Fibroblast of the conjunctiva (primary cell): ENCODE measurements at regions not wholly inside any gene's neighbourhood (a gene's known extent, or its start where the extent isn't known, plus 50 kb on each side); places are given as distances from the start of the nearest gene placed in this dataset.
A peak's percentile ranks its signal among the peaks of the same experiment; 100 is the strongest.

Experiments
- DNase-seq: peaks from one replicate; pipeline ENCODE4 v3.0.0-alpha.2; 2010; ENCODE audit warnings: low read depth

- no peak for DNase-seq
Observed at GRCh38 chr5:178808886-178809285, 50.9 kb upstream of the ZNF354B start.

GRCh38 chr5:178801021-178801420 lies 58.7 kb upstream of the ZNF354B start:
- DNase-seq: no peak

- DNase-seq: no peak
Observed at GRCh38 chr5:178797546-178798440, 62.0 kb upstream of the ZNF354B start.

DNA sequence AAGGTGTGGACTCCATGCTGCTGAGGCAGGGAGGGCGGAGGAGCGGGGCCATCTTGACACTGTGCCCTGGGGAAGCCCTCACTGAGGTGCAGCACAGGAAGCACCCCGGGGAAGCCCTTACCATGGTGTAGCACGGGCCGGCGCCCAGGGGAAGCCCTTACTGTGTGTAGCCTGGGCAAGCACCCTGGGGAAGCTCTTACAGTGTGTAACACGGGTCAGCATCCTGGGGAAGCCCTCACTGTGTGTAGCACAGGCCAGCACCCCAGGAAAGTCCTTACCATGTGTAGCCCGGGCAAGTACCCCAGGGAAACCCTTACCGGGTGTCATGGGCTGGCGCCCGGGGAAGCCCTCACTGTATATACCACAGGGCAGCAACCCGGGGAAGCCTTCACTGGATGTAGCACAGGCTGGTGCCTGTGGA lies 62.6 kb upstream of the ZNF354B start:
- no peak for DNase-seq

DNA sequence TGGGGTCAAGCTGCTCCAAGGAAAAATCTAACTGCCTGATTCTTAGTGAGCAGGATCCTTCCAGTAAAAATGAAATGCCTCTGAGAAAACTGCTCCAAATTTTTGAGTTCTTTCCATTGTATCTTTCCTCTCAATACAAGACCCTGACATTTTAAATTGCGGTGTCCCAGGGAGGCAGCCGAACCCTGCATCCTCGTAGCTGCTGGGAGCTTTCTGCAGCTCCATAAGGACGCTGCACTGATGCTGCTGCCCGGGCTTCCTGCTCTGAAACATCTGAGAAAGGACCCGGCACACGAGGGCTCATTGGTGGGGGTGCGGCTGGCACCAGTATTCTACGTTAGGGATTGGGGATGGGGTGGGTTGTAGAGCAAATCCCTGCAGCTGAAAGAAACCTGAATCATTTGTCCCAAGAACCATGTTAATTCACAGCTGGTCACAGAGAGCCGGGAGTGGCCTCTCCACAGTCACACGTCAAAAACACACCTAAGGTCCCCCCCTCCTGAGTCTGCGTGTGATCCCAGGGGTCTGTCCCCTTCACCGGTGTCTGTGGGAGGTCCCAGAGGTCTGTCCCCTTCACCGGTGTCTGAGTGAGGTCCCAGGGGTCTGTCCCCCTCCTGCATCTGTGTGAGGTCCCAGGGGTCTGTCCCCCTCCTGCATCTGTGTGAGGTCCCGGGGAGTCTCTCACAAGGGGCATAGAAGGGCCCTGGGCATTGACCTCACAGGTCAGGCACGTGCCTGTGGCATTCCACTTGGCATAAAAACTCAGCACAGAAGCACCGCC lies 63.4 kb upstream of the ZNF354B start:
- DNase-seq: no peak

DNA sequence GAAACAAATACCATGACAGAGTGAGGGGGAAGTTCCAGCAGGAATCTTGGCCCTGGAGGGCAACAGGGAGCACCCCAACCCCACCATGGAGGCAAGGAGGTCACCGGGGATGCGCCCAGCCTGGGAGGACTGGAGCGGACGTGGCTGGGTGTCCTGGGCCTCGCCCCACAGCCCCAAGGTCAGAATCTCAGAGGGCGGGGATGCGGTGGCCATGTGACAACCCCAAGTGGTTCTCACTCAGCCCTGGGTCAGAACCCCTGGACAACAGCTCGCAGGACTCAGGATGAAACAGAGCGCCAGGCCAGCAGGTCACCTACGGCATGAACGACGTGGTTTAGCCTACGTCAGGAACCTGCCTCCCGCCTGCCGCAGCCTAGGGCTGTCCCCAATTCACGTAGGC lies 64.0 kb upstream of the ZNF354A start:
- no peak for DNase-seq

DNA sequence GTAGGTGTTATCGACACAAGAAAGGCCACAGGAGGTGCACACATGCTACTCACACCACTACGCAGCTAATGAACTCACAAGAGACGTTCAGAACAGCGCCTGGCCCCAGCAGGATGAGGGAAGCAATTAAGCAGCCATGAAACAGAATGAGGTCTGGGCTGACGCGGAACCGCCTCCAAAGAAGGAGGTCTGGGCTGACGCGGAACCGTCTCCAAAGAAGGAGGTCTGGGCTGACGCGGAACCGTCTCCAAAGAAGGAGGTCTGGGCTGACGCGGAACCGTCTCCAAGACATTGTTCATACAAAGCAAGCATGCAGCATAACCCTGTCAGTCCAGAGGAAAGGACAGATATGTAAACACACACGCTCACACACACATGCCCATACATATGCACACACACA lies 63.2 kb upstream of the ZNF354A start:
- DNase-seq: no peak

DNA sequence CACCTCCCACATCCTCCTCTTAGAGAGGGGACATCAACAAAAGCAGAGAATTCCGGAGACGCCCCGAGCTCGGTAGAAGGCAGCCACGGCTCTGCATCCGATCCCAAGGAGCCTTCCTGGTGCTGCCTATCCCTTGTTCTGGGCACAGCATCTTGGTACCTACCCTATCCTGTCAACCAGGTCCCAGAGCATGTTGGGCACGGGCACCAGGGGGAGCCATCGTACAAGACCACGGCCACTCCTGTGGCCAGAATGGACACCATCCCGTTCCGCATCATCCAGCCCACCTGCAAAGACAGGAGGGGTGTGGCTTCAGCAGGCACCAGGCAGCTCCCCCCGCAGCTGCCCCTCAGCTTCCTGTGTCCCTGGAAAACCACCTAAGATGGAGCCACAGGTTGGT lies 62.7 kb upstream of the ZNF354A start:
- no peak for DNase-seq

GRCh38 chr5:178791976-178792375 lies 61.5 kb upstream of the ZNF354A start:
- no peak for DNase-seq

GRCh38 chr5:178790371-178790770 lies 59.9 kb upstream of the ZNF354A start:
- no peak for DNase-seq

DNA sequence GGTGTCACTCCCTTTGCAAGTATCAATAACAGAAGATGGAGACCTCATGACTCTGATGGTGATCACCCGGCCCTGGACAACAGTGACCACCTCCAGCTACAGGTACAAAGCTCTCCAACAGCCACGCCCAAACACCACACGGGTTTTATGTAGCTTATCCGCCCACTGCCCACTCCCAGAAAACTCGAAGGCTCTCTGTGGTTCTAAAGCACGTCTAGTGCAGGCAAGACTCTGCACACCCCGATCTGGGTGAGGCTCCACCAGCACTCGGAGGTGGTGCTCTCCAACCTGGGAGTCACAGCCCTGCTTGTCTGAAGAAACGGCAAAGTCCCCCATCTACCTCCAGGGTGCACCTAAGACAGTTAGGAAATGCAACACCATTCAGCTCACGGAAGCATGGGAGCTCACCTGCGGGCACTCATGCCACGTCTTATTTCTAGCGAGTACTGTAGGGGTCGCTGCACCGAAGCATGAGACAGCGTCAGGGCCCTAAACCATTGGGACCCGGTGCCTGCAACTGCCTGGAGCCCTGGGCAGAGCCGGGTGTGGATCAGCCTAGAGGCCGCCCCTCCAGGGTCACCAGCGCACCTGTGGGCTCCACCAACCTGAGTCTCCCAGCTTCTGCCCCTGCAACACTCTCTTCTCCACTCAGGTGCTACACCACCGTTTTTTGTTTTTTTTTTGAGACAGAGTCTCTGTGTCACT lies 58.1 kb upstream of the ZNF354A start:
- no peak for DNase-seq

GRCh38 chr5:178787889-178788288 lies 57.4 kb upstream of the ZNF354A start:
- DNase-seq: no peak

DNA sequence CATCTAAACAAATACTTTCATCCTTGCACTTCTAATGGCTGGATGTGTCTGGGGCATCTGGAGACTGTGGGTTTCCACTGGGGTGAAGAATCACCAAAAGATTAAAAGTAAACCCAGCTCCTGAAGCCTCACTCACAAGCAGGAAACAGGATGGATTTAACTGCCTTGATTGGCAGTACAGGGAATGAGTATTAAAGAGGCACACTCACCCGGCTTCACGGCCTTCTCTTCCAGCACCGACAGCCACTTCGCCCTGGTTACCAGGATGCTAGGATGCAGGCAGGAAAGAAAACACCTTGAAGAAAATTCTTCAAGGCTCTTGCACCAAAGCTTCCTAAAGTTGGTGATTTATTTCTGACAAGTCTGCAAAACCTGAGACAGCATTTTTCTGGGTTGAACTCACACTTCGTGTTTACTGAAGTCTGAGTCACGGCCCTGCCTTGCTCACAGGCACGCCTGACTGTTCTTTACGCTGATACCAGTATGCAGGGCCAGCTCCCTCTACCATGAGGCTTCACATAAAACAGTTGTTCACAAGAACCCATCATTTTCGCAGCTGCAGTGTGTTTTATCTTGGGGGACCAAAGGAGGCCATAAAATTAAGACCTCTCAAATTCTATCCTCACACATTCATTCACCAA lies 56.5 kb upstream of the ZNF354A start:
- peak; percentile 4 for DNase-seq

DNA sequence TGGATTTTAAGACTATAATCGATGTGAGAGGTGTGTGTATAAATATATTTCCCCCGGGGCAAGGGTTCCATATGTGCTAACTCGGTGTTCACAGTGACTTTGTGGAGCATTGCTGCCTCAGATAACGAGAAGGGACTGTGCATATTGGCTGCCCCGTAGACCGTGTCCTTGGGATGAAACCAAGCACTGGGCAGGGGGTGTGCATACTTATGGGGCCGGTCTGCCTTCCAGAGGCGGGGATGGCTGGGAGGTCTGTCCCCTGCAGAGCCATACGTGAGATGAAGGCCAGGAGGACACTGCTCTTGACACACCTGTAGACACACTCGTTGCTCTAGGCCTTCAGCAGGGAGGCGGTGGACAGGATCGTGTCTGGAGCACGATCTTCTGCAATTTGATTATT lies 56.0 kb upstream of the ZNF354A start:
- DNase-seq: no peak

GRCh38 chr5:178785999-178786398 lies 55.5 kb upstream of the ZNF354A start:
- DNase-seq: no peak

DNA sequence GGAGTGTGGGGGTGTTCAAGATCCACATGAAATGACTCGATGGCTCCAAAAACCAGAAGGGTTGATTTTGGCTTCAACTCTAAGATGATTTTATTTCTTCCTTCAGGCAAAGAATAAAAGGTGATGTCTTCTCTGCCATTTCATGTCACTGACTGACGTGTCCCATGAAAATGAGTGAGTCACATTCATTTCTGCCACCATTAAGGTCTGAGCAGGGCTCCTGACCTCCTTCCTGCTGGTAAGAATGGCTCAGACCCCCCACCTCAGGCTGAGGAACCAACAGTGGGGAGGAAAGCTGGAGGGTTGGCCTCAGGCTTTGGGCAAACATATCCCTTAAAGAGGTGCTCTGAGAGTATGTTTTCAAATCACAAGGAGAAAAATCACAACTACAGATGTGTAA lies 53.9 kb upstream of the ZNF354A start:
- DNase-seq: no peak

DNA sequence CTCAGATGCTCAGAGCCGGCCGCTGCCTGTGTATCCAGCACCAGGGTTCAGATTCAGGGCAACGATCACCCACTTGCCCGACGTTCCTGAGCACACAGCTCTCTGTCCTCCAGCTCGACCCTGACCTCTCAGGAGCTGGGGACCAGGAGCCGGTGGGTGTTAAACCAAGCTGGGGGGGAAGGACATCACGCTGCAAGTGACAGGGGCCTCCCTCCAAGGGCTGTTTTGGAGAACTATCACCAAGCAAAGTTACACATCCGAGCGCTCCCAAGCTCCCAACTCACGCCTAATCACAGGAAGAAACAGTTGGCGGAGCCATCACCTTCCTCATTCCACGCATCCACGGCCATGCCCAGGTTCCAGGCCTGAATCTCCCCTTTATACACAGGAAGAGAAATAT lies 51.5 kb upstream of the ZNF354A start:
- DNase-seq: no peak

DNA sequence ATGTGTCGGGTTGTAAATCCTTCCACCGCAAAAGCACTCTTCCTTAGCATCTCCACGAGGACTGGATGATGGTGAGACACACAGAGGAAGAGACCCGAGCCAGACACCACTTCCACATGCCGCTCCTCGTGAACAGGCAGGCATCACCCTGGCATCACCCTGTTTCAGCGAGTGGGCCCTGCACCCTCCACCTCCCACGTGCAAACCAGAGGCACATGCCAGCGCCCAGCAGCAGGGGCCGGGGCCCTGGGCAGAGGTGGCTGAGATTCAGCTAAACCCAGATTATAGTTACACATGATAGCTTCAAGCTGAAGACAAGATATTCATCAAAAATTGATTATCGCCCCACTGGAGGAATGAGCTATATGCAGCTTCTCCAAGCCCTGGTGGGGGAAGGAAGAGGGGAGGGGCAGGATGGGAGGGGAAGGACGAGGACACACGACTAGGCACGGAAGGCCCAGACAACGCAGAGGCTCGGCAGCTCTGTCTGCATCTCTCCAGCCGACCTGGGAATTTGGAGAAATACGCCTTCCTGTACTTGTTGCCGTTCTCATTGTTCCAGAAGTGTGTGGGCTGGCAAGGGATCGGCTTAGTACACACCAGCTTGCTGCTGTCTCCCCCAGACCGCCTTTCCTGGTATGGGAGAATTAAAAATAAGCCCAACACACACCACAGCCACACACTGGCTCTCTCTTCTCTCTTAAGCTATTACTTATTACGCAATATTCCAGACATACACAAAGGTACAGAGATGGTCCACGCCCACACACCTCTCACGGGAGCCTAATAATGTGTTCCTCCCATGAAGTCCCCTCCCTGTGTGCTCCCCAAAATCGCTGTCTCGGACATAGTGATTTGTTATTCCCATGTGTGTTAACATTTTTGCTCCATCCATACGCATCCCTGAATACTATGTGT lies 50.4 kb upstream of the ZNF354A start:
- DNase-seq: no peak
